H1 (cell line): ENCODE measurements at regions not wholly inside any gene's neighbourhood (a gene's known extent, or its start where the extent isn't known, plus 50 kb on each side); places are given as distances from the start of the nearest gene placed in this dataset.
"Not testable (repeated sequence)": the region's sequence is repeated elsewhere in the genome, so short reads cannot be mapped to it uniquely, and the experiment has no call there.

Source experiments
- CTCF ChIA-PET: fragments of 300-600 bp; sonication (Branson Sonifier 250); formaldehyde crosslinking; loops from one replicate; lab custom pipeline; 2021; ENCODE audit not compliant: partially characterized antibody; lab: Charles Lee
- POLR2A ChIA-PET: fragments of 300-600 bp; sonication (Branson Sonifier 250); formaldehyde crosslinking; loops from one replicate; lab custom pipeline; 2021; ENCODE audit warnings: inconsistent platforms; ENCODE audit not compliant: partially characterized antibody; lab: Charles Lee
- DNase-seq, 2 experiments: peaks; one replicate each; pipeline versions ENCODE4 v3.0.0 to v3.0.0-alpha.2; 2010 to 2022; ENCODE audit warnings: low spot score in 2 of 2, low read depth in 1 of 2, mixed read lengths in 1 of 2
- FAIRE-seq: peaks from 2 replicates; lab custom pipeline; 2011; peaks lifted over from hg19 to GRCh38; lab: Jason Lieb, UNC
- H2AFZ ChIP-seq: 2 replicates; pipeline ENCODE4 v1.8.1; 2012; ENCODE audit warnings: low read length, inconsistent platforms
- H2AK5ac ChIP-seq: 2 replicates; pipeline ENCODE4 v1.6.1; 2013; ENCODE audit warnings: low read depth, low read length
- H2BK120ac ChIP-seq: replicated peaks from 2 replicates; pipeline ENCODE3; 2013; ENCODE audit warnings: low read depth, low read length, inconsistent platforms
- H2BK12ac ChIP-seq: 2 replicates; pipeline ENCODE4 v1.6.1; 2013; ENCODE audit warnings: low read depth, low read length
- H2BK15ac ChIP-seq: 2 replicates; pipeline ENCODE4 v1.6.1; 2013; ENCODE audit warnings: low read length
- H2BK20ac ChIP-seq: 2 replicates; pipeline ENCODE4 v1.6.1; 2013; ENCODE audit warnings: low read length
- H2BK5ac ChIP-seq: 2 replicates; pipeline ENCODE4 v1.6.1; 2013; ENCODE audit warnings: low read depth, low read length
- H3K14ac ChIP-seq: 2 replicates; pipeline ENCODE4 v1.6.1; 2013; ENCODE audit warnings: inconsistent platforms; ENCODE audit not compliant: insufficient read length
- H3K18ac ChIP-seq: 2 replicates; pipeline ENCODE4 v1.6.1; 2013; ENCODE audit warnings: low read length; ENCODE audit errors: extremely low read depth
- H3K23ac ChIP-seq: 2 replicates; pipeline ENCODE4 v1.6.1; 2013; ENCODE audit warnings: inconsistent platforms; ENCODE audit not compliant: insufficient read length
- H3K23me2 ChIP-seq: 2 replicates; pipeline ENCODE4 v1.6.1; 2013; ENCODE audit warnings: low read depth, low read length
- H3K27ac ChIP-seq: 2 replicates; pipeline ENCODE4 v1.6.1; 2011; ENCODE audit warnings: low read depth, low read length, inconsistent platforms
- H3K27me3 ChIP-seq, 4 experiments: replicated peaks in 1 of 4; 1 replicate in 1 of 4; 2 replicates in 3 of 4; pipeline versions ENCODE4 v1.6.1 to v1.8.1; 2011 to 2013; ENCODE audit warnings: low read length in 3 of 4, mild to moderate bottlenecking in 3 of 4, inconsistent platforms in 2 of 4, mixed read lengths in 2 of 4, moderate library complexity in 1 of 4; ENCODE audit not compliant: control insufficient read depth in 3 of 4, insufficient read depth in 3 of 4; ENCODE audit errors: extremely low read depth in 1 of 4
- H3K36me3 ChIP-seq, 4 experiments: 2 replicates each; pipeline versions ENCODE4 v1.6.1 to v1.8.1; 2011 to 2013; ENCODE audit warnings: mild to moderate bottlenecking in 4 of 4, low read length in 3 of 4, moderate library complexity in 2 of 4, control low read depth in 1 of 4, inconsistent platforms in 1 of 4; ENCODE audit not compliant: insufficient read depth in 4 of 4, control insufficient read depth in 2 of 4
- H3K4ac ChIP-seq: replicated peaks from 2 replicates; pipeline ENCODE3; 2013; ENCODE audit warnings: low read length, low read depth, mixed read lengths, inconsistent platforms; ENCODE audit not compliant: insufficient read length
- H3K4me1 ChIP-seq, 4 experiments: replicated peaks in 1 of 4; 1 replicate in 1 of 4; 2 replicates in 3 of 4; pipeline versions ENCODE4 v1.6.1 to v1.8.1; 2011 to 2013; ENCODE audit warnings: low read length in 3 of 4, inconsistent platforms in 2 of 4, mixed read lengths in 1 of 4; ENCODE audit not compliant: insufficient read depth in 4 of 4, control insufficient read depth in 3 of 4
- H3K4me2 ChIP-seq, 2 experiments: 2 replicates each; pipeline versions ENCODE4 v1.6.1 to v1.8.1; 2011 to 2013; ENCODE audit warnings: low read depth in 2 of 2, low read length in 2 of 2, control low read depth in 1 of 2, inconsistent platforms in 1 of 2, mild to moderate bottlenecking in 1 of 2; ENCODE audit not compliant: insufficient read depth in 1 of 2
- H3K4me3 ChIP-seq, 4 experiments: fragments of 200-600, 300-600 bp in 1 of 4; sonication (generic), shearing (Covaris generic), sonication (Bioruptor Twin) in 1 of 4; 2 replicates each; pipeline versions ENCODE4 v1.5.1 to v1.8.1; 2011 to 2016; ENCODE audit warnings: low read length in 4 of 4, low read depth in 3 of 4, control low read depth in 2 of 4, inconsistent platforms in 2 of 4, mild to moderate bottlenecking in 2 of 4, mixed read lengths in 1 of 4, moderate library complexity in 1 of 4; ENCODE audit not compliant: insufficient read depth in 2 of 4; ENCODE audit errors: extremely low read depth in 1 of 4
- H3K56ac ChIP-seq: replicated peaks from 2 replicates; pipeline ENCODE3; 2013; ENCODE audit warnings: low read depth, mild to moderate bottlenecking, mixed read lengths, low read length, inconsistent platforms; ENCODE audit not compliant: insufficient read length
- H3K79me1 ChIP-seq: 2 replicates; pipeline ENCODE4 v1.6.1; 2013; ENCODE audit warnings: low read depth, low read length, control low read depth
- H3K79me2 ChIP-seq, 2 experiments: 2 replicates each; pipeline versions ENCODE4 v1.6.1 to v1.8.1; 2012 to 2013; ENCODE audit warnings: low read length in 2 of 2, mild to moderate bottlenecking in 2 of 2, inconsistent platforms in 1 of 2; ENCODE audit not compliant: insufficient read depth in 2 of 2, control insufficient read depth in 1 of 2
- H3K9ac ChIP-seq, 4 experiments: replicated peaks in 1 of 4; 1 replicate in 1 of 4; 2 replicates in 3 of 4; pipeline versions ENCODE4 v1.6.1 to v1.8.1; 2011 to 2013; ENCODE audit warnings: low read depth in 3 of 4, low read length in 3 of 4, control low read depth in 2 of 4, mild to moderate bottlenecking in 2 of 4, moderate library complexity in 2 of 4, inconsistent platforms in 1 of 4; ENCODE audit errors: extremely low read depth in 1 of 4
- H3K9me3 ChIP-seq, 2 experiments: 2 replicates each; pipeline versions ENCODE4 v1.6.1 to v1.8.1; 2012 to 2013; ENCODE audit warnings: mild to moderate bottlenecking in 2 of 2, moderate library complexity in 2 of 2, control low read depth in 1 of 2, inconsistent platforms in 1 of 2, low read depth in 1 of 2, low read length in 1 of 2, mixed read lengths in 1 of 2; ENCODE audit not compliant: insufficient read depth in 2 of 2
- H4K20me1 ChIP-seq, 2 experiments: replicated peaks in 1 of 2; 2 replicates each; pipeline versions ENCODE3 to v1.8.1; 2011 to 2013; ENCODE audit warnings: inconsistent platforms in 2 of 2, low read length in 2 of 2, mild to moderate bottlenecking in 1 of 2; ENCODE audit not compliant: insufficient read depth in 2 of 2, control insufficient read depth in 1 of 2
- H4K5ac ChIP-seq: 2 replicates; pipeline ENCODE4 v1.6.1; 2013; ENCODE audit warnings: low read length, low read depth, mixed read lengths, inconsistent platforms; ENCODE audit not compliant: insufficient read length
- H4K8ac ChIP-seq: 2 replicates; pipeline ENCODE4 v1.8.0; 2013; ENCODE audit warnings: mild to moderate bottlenecking, moderate library complexity, low read length, inconsistent platforms; ENCODE audit not compliant: insufficient read depth; ENCODE audit errors: extremely low read depth
- H4K91ac ChIP-seq: replicated peaks from 2 replicates; pipeline ENCODE3; 2013; ENCODE audit warnings: low read length, mixed read lengths, inconsistent platforms; ENCODE audit not compliant: insufficient read length
- WGBS, 2 experiments: shearing (Covaris generic) in 1 of 2; methylation state at CpG; one replicate each; pipeline versions ENCODE4 v1.1.6 to v1.1.7; 2013 to 2015; ENCODE audit warnings: low lambda C conversion rate in 2 of 2, mixed read lengths in 2 of 2, inconsistent platforms in 1 of 2, low coverage in 1 of 2, missing lambda C conversion rate in 1 of 2; ENCODE audit not compliant: insufficient replicate concordance in 2 of 2, insufficient coverage in 1 of 2, insufficient read length in 1 of 2; ENCODE audit errors: extremely low coverage in 1 of 2, missing lambda C conversion rate in 1 of 2; 5-methylcytosine and 5-hydroxymethylcytosine counted together

DNA sequence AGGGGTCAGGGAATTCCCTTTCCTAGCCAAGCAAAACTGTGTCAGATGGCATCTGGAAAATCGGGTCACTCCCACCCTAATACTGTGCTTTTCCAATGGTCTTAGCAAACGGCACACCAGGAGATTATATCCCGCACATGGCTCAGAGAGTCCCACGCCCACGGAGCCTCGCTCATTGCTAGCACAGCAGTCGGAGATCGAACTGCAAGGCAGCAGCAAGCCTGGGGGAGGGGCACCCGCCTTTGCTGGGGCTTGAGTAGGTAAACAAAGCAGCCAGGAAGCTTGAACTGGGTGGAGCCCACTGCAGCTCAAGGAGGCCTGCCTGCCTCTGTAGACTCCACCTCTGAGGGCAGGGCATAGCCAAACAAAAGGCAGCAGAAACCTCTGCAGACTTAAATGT lies 393.3 kb upstream of the ONECUT1 start:
- H3K4ac ChIP-seq, H3K79me1 ChIP-seq, H3K23me2 ChIP-seq, H3K36me3 ChIP-seq, H3K23ac ChIP-seq, H3K56ac ChIP-seq, H2BK5ac ChIP-seq, H2BK120ac ChIP-seq, H3K4me3 ChIP-seq, H4K91ac ChIP-seq, H3K4me1 ChIP-seq, FAIRE-seq, H3K4me2 ChIP-seq, H2BK15ac ChIP-seq, H3K18ac ChIP-seq, H3K9ac ChIP-seq, H2AK5ac ChIP-seq, H2BK12ac ChIP-seq, H3K27ac ChIP-seq, H3K79me2 ChIP-seq, H3K14ac ChIP-seq, H3K27me3 ChIP-seq, H4K20me1 ChIP-seq, H4K8ac ChIP-seq, H2AFZ ChIP-seq, H2BK20ac ChIP-seq, DNase-seq, POLR2A ChIA-PET, H4K5ac ChIP-seq: not testable (repeated sequence)
- peaks cover 11 to 19% of the 10 kb centered on the region in 2 experiments for H3K9me3 ChIP-seq
- CTCF ChIA-PET = interaction anchor here (1.0 to 1.3 kb wide), 2 partner anchors 14 to 400 kb away, joined by 3 read pairs; no protein-coding TSS in a partner anchor
- WGBS, 2 experiments = 89% methylated on average over 9 of the region's 9 CpGs; no CpG with 5 or more reads in 1 of the 2 experiments
